M059J (cell line): ENCODE measurements at regions not wholly inside any gene's neighbourhood (a gene's known extent, or its start where the extent isn't known, plus 50 kb on each side); places are given as distances from the start of the nearest gene placed in this dataset.
"Not testable (repeated sequence)": the region's sequence is repeated elsewhere in the genome, so short reads cannot be mapped to it uniquely, and the experiment has no call there.

ENCODE experiments used
- DNase-seq: peaks from one replicate; pipeline ENCODE4 v3.0.0-alpha.2; 2012; ENCODE audit warnings: low read depth

- no peak for DNase-seq
These were observed 240.2 kb downstream of the NEBL start for GRCh38 chr10:20656886-20657285.

- not testable (repeated sequence) for DNase-seq
These were observed 244.7 kb downstream of the NEBL start for GRCh38 chr10:20652424-20652823.

GRCh38 chr10:20648263-20648874 is 248.7 kb downstream of the NEBL start:
- no peak for DNase-seq

- DNase-seq, result no peak
These were observed 249.4 kb downstream of the NEBL start for GRCh38 chr10:20647756-20648155.

- DNase-seq, result no peak
These were observed 252.7 kb downstream of the NEBL start for GRCh38 chr10:20644421-20644820.

GRCh38 chr10:20641605-20642004 is 255.5 kb downstream of the NEBL start:
- no peak for DNase-seq

- no peak for DNase-seq
These were observed 261.5 kb downstream of the NEBL start for GRCh38 chr10:20635570-20635969.

- no peak for DNase-seq
These were observed 262.3 kb downstream of the NEBL start for GRCh38 chr10:20634839-20635238.

- DNase-seq, result no peak
These were observed 263.4 kb downstream of the NEBL start for GRCh38 chr10:20633714-20634113.

GRCh38 chr10:20632696-20633095 is 264.4 kb downstream of the NEBL start:
- DNase-seq, result no peak

GRCh38 chr10:20631229-20631628 is 265.9 kb downstream of the NEBL start:
- DNase-seq, result no peak

GRCh38 chr10:20630092-20630643 is 266.9 kb downstream of the NEBL start:
- no peak for DNase-seq

- DNase-seq, result no peak
These were observed 269.1 kb downstream of the NEBL start for GRCh38 chr10:20627946-20628507.

GRCh38 chr10:20627087-20627486 is 270.0 kb downstream of the NEBL start:
- no peak for DNase-seq

GRCh38 chr10:20625868-20626267 is 271.2 kb downstream of the NEBL start:
- DNase-seq, result no peak

GRCh38 chr10:20624642-20625041 is 272.5 kb downstream of the NEBL start:
- DNase-seq, result no peak

GRCh38 chr10:20623546-20623945 is 273.6 kb downstream of the NEBL start:
- no peak for DNase-seq

GRCh38 chr10:20622531-20623211 is 274.4 kb downstream of the NEBL start:
- DNase-seq, result peak; percentile 18

GRCh38 chr10:20620981-20621380 is 276.1 kb downstream of the NEBL start:
- DNase-seq, result no peak

- no peak for DNase-seq
These were observed 279.0 kb downstream of the NEBL start for GRCh38 chr10:20618011-20618547.

GRCh38 chr10:20616918-20617810 is 279.9 kb downstream of the NEBL start:
- DNase-seq, result no peak
